Muscle layer of duodenum (tissue), 2 donors: ENCODE measurements at regions not wholly inside any gene's neighbourhood (a gene's known extent, or its start where the extent isn't known, plus 50 kb on each side); places are given as distances from the start of the nearest gene placed in this dataset.
"Not testable (repeated sequence)": the region's sequence is repeated elsewhere in the genome, so short reads cannot be mapped to it uniquely, and the experiment has no call there.

Source experiments
- H3K27ac ChIP-seq: one replicate; pipeline ENCODE4 v1.7.0; 2013; ENCODE audit warnings: mild to moderate bottlenecking, low read length
- H3K27me3 ChIP-seq: one replicate; pipeline ENCODE4 v1.7.0; 2013; ENCODE audit warnings: low read depth, mild to moderate bottlenecking, control low read depth, low read length
- H3K36me3 ChIP-seq, 2 donors: one replicate each; pipeline ENCODE4 v1.7.0; 2013; ENCODE audit warnings: low read length in 2 of 2, control low read depth in 1 of 2, mild to moderate bottlenecking in 1 of 2; ENCODE audit not compliant: insufficient read depth in 2 of 2, control insufficient read depth in 1 of 2
- H3K4me1 ChIP-seq, 2 donors: one replicate each; pipeline ENCODE4 v1.7.0; 2013; ENCODE audit warnings: low read length in 2 of 2, mild to moderate bottlenecking in 2 of 2, control low read depth in 1 of 2, moderate library complexity in 1 of 2; ENCODE audit not compliant: insufficient read depth in 2 of 2, control insufficient read depth in 1 of 2
- H3K4me3 ChIP-seq, 2 donors: one replicate each; pipeline ENCODE4 v1.7.0; 2013; ENCODE audit warnings: low read length in 2 of 2, low read depth in 1 of 2, mild to moderate bottlenecking in 1 of 2
- H3K9me3 ChIP-seq, 2 donors: one replicate each; pipeline ENCODE4 v1.7.0; 2013; ENCODE audit warnings: low read length in 2 of 2, control low read depth in 1 of 2, mild to moderate bottlenecking in 1 of 2; ENCODE audit not compliant: control insufficient read depth in 1 of 2
- donor health status: healthy.

DNA sequence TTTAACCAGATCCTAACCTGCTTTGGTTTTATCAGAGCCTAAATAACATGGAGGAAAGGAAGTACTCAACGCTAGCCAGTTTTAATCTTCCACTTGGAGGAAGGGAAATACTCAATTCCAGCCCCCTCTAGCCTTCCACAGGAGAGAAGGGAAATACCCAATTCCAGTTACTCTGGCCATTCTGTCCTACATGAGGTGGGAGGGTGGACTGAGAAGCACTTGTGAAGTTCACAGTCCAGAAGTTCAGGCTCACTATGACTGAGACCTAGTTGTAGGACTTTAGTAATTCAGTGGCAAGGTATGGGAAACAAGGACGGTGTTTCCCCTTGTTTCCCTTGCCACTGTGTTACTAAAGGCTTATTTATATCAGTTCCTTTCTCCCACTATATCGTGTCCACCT, 672.0 kb downstream of the RFPL4B start:
- no peaks in the 10 kb centered on the region for H3K27me3 ChIP-seq
- no peak overlapping the region for H3K4me3 ChIP-seq
- peaks cover 0 to 4% of the 10 kb centered on the region in 2 donors for H3K4me1 ChIP-seq
- no peaks in the 10 kb centered on the region for H3K36me3 ChIP-seq
- H3K27ac ChIP-seq: no peak overlapping the region
- H3K9me3 ChIP-seq: no peaks in the 10 kb centered on the region

GRCh38 chr6:113027780-113028179, 680.6 kb downstream of the RFPL4B start:
- H3K4me3 ChIP-seq: no peak overlapping the region
- H3K27me3 ChIP-seq: no peaks in the 10 kb centered on the region
- H3K27ac ChIP-seq: no peak overlapping the region
- H3K4me1 ChIP-seq: no peaks in the 10 kb centered on the region
- no peaks in the 10 kb centered on the region for H3K9me3 ChIP-seq
- H3K36me3 ChIP-seq: no peaks in the 10 kb centered on the region

DNA sequence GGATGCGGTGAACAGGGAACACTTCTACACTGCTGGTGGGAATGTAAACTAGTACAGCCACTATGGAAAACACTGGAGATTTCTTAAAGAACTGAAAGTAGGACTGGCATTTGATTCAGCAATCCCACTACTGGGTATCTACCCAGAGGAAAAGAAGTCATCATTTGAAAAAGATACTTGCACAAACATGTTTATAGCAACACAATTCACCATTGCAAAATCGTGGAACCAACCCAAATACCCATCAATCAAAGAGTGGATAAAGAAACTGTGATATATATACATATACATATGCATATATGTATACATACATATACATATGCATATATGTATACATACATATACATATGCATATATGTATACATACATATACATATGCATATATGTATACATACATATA, 682.0 kb downstream of the RFPL4B start:
- not testable (repeated sequence) for H3K9me3 ChIP-seq, H3K27me3 ChIP-seq, H3K36me3 ChIP-seq, H3K4me3 ChIP-seq, H3K27ac ChIP-seq, H3K4me1 ChIP-seq

DNA sequence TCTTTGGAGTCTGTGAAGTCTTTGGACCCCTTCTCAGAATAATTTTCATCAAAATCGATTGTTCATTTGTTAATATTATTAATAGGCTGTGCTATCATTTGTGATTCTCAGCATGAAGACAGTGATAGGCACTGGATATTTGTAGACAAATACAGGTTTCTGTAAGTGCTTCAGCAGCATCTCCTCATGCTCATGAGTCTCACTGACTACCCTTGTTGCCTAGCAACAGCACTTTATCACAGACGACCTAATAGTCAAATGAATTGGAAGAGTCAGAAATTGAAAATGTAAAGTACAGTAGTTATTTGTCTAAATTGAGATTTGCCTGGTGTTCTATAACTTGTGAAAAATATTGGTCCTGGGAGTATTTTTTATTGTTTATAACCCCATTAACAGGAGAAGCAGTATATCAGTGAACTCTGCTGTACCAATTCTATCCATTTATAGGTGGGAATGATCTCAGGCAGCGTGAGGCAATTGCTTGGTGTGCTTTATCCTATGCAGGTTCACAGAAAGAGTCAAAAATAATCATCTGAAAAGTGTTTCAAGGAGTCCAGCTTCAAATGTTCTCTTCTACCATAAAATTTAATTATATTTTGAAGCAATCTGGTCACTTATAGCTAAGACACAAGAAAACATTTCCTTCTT, 684.6 kb downstream of the RFPL4B start:
- H3K4me3 ChIP-seq: no peak overlapping the region
- H3K9me3 ChIP-seq: peaks cover 0 to 3% of the 10 kb centered on the region in 2 donors
- no peak overlapping the region for H3K27ac ChIP-seq
- H3K27me3 ChIP-seq: no peaks in the 10 kb centered on the region
- no peaks in the 10 kb centered on the region for H3K4me1 ChIP-seq
- no peaks in the 10 kb centered on the region for H3K36me3 ChIP-seq

GRCh38 chr6:113039005-113039404, 691.9 kb downstream of the RFPL4B start:
- Histone ChIP-seq H3K27me3 (no peaks in the 10 kb centered on the region), H3K4me1 (no peaks in the 10 kb centered on the region), H3K36me3 (no peaks in the 10 kb centered on the region), H3K27ac (no peak overlapping the region), H3K9me3 (peaks cover 0 to 8% of the 10 kb centered on the region in 2 donors), H3K4me3 (no peak overlapping the region)

GRCh38 chr6:113047148-113047547, 700.0 kb downstream of the RFPL4B start:
- H3K27me3 ChIP-seq: no peaks in the 10 kb centered on the region
- H3K4me1 ChIP-seq: peaks cover 0 to 5% of the 10 kb centered on the region in 2 donors
- no peaks in the 10 kb centered on the region for H3K36me3 ChIP-seq
- peaks cover 0 to 2% of the 10 kb centered on the region in 2 donors for H3K9me3 ChIP-seq
- H3K27ac ChIP-seq: no peak overlapping the region
- H3K4me3 ChIP-seq: no peak overlapping the region

GRCh38 chr6:113047932-113048331, 700.8 kb downstream of the RFPL4B start:
- H3K27me3 ChIP-seq: no peaks in the 10 kb centered on the region
- H3K9me3 ChIP-seq: peaks cover 0 to under 1% of the 10 kb centered on the region in 2 donors
- peaks cover 0 to 5% of the 10 kb centered on the region in 2 donors for H3K4me1 ChIP-seq
- no peaks in the 10 kb centered on the region for H3K36me3 ChIP-seq
- no peak overlapping the region for H3K27ac ChIP-seq
- no peak overlapping the region for H3K4me3 ChIP-seq

GRCh38 chr6:113048741-113049140, 701.6 kb downstream of the RFPL4B start:
- no peak overlapping the region for H3K27ac ChIP-seq
- peaks cover 0 to 5% of the 10 kb centered on the region in 2 donors for H3K4me1 ChIP-seq
- no peaks in the 10 kb centered on the region for H3K27me3 ChIP-seq
- no peak overlapping the region for H3K4me3 ChIP-seq
- H3K9me3 ChIP-seq: no peaks in the 10 kb centered on the region
- H3K36me3 ChIP-seq: no peaks in the 10 kb centered on the region

- H3K4me1 ChIP-seq: peaks cover 0 to 5% of the 10 kb centered on the region in 2 donors
- no peak overlapping the region for H3K4me3 ChIP-seq
- H3K36me3 ChIP-seq: no peaks in the 10 kb centered on the region
- H3K27me3 ChIP-seq: no peaks in the 10 kb centered on the region
- H3K9me3 ChIP-seq: no peaks in the 10 kb centered on the region
- no peak overlapping the region for H3K27ac ChIP-seq
Observed at GRCh38 chr6:113049190-113049589, 702.1 kb downstream of the RFPL4B start.

DNA sequence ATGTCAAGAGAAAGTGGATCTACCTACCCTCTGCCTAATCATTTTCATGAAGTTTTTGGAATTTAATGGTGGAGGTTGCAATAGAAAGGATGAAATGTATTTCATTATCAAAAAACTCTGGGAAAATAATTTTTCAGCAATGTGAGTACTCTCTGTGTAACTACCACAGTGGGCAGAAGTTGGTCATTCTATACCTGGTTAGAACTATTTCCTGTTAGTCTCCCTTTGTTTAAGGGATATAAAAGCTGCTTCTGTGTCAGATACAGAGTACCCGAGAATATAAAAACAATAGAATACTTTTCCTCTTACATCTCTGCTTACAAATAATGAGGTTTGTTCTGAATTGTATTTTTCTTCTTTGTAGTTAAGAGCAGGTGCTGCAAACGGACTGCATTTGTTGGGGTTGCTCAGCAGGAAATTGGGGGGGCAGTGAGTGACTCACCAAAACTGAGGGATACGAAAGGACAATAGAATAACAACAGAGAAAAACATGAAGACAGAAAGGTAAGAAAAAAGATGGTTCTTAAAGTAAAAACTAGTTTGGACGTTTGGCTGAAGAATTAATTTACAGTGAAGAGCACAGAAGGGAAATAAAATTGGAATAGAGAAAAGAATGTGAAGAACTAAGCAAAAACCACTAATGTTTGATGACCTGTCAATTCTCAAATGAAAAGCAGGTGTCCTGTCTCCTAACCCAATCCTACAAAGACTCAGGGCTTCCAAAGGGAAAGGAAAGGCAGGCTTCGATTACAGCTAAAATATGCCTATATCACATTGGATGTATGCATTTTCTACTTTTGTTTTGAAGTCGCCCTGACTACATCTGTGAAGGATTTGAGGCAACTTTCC, 703.1 kb downstream of the RFPL4B start:
- Histone ChIP-seq H3K4me3 (no peak overlapping the region), H3K27ac (no peak overlapping the region), H3K9me3 (no peaks in the 10 kb centered on the region), H3K27me3 (no peaks in the 10 kb centered on the region), H3K4me1 (peaks cover 0 to 5% of the 10 kb centered on the region in 2 donors), H3K36me3 (no peaks in the 10 kb centered on the region)

GRCh38 chr6:113050979-113051378, 703.8 kb downstream of the RFPL4B start:
- Histone ChIP-seq H3K27ac (no peak overlapping the region), H3K4me3 (no peak overlapping the region), H3K27me3 (no peaks in the 10 kb centered on the region), H3K36me3 (no peaks in the 10 kb centered on the region), H3K4me1 (peaks cover 0 to 5% of the 10 kb centered on the region in 2 donors), H3K9me3 (peaks cover 2 to 3% of the 10 kb centered on the region in 2 donors)
